GM12864 (cell line): ENCODE measurements at regions not wholly inside any gene's neighbourhood (a gene's known extent, or its start where the extent isn't known, plus 50 kb on each side); places are given as distances from the start of the nearest gene placed in this dataset.

Experiments
- DNase-seq: peaks from one replicate; pipeline ENCODE4 v3.0.0-alpha.2; 2011; ENCODE audit warnings: low read depth
- H3K4me3 ChIP-seq: 2 replicates; pipeline ENCODE4 v1.5.1; 2011; ENCODE audit warnings: mild to moderate bottlenecking, low read depth, low read length, control low read depth
- TF ChIP-seq, protein P1 (sequence below): IDR thresholded peaks from 2 replicates; pipeline ENCODE4 v1.5.1; 2011; ENCODE audit warnings: low read depth, mild to moderate bottlenecking, moderate library complexity, low read length, control low read depth, inconsistent platforms; ENCODE audit errors: missing control alignments

DNA sequence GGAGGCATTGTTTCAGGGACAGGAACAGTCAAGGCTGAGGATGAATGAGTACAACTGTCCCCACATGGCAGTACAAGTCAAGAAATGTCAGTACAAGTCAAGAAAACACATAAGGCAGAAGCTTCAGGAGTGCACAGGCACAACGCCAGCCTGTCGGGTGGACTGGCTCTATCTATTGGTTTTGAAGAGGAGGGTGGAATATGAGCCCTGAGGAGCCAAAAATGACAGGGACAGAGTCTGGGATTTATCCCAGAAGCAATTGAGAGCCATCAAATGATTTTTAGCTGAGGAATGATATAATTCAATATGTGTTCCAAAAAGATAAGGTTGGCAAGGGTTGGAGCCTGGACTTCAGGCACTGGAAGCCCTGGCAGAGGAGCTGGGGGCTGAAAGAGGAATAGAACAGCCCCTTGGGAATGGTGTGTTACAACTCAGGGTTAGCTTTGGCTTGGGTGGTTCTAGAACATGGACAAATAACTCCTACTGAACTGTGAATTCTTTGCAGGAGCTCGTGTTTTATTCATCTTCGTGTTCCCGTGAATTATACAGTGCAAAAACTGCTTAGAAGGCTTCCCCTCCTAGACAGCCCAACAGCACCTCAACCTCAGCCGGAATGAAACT, 425.7 kb upstream of the ARID1B start:
- TF ChIP-seq, protein P1, sequence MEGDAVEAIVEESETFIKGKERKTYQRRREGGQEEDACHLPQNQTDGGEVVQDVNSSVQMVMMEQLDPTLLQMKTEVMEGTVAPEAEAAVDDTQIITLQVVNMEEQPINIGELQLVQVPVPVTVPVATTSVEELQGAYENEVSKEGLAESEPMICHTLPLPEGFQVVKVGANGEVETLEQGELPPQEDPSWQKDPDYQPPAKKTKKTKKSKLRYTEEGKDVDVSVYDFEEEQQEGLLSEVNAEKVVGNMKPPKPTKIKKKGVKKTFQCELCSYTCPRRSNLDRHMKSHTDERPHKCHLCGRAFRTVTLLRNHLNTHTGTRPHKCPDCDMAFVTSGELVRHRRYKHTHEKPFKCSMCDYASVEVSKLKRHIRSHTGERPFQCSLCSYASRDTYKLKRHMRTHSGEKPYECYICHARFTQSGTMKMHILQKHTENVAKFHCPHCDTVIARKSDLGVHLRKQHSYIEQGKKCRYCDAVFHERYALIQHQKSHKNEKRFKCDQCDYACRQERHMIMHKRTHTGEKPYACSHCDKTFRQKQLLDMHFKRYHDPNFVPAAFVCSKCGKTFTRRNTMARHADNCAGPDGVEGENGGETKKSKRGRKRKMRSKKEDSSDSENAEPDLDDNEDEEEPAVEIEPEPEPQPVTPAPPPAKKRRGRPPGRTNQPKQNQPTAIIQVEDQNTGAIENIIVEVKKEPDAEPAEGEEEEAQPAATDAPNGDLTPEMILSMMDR: no peak

DNA sequence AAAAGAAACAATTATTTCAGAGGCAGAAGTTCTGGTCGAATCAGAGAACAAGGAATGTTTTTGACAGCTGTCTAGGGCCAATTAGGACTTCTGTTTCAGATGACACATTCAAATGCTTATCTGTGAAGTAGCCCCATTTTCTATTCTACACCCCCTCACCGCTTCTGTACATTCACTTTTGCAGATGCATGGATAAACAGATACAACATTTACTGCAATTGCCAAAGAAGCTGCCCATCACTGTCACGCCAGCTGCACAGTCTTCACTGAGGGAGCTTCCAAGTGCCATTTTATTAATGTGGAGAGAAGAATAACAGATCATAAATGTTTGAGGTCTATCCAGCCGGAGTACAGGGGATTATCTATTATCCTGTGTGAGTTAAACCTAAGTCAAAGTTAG, 426.8 kb upstream of the ARID1B start:
- DNase-seq: no peak
- TF ChIP-seq, protein P1: no peak
- H3K4me3 ChIP-seq: no peak overlapping the region

More for the DNA sequence above, 425.7 kb upstream of the ARID1B start:
- H3K4me3 ChIP-seq: no peak overlapping the region
- DNase-seq: no peak

DNA sequence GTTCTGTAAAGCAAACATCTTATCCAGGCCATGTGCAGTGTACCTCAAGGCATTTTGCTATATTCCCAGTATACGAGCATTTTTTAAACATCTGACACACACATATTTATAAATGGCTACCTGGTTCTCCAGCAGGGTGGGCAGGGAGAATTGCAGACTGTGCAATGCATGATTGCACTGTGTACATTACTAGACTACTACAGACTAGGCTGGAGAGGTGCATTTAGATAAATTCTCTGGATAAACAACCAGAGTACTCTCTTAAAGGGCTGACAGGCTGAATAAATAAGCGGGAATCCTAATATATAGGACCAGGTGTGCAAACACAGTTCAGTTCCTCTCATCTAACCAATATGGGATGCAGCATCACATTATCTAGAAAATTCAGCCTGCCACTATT, 428.3 kb upstream of the ARID1B start:
- DNase-seq: no peak
- TF ChIP-seq, protein P1: no peak
- no peak overlapping the region for H3K4me3 ChIP-seq

DNA sequence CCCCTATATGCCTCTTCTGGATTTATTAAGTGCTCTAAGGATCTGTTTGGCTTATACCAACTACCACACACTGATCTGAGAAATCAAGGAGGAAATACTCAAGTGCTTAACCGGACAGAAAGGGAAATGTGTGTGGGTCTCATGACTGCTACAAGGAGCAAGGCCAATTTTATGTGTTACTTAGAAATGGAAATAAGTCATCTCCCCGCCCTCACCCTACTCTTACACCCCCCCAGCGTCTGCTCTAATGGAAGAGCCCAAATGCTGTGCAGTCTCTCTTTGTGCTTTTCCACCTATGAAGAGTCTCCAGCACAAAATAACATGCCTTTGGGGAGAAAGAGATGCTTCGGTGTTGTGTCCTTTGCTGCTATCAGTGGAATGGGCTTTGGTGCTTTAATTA, 428.8 kb upstream of the ARID1B start:
- TF ChIP-seq, protein P1: no peak
- DNase-seq: no peak
- H3K4me3 ChIP-seq: no peak overlapping the region

DNA sequence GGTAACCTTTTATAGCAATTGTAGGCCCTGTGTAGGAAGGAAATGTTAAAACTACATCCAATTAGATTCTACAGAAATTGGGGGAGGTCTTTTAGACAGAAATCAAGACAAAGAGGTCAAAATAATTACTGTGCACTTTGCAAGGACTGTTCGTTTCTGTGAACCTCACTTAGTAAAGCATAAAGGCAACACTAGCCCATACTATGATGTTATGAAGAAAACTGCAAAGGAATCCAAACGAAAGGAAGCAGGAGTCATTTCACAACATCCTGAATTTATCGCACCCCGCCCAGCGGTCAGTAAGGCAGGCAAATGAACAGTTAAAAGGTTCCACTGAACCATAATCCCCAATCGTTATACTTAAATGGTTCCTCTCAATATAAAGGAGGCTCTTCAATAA, 429.5 kb upstream of the ARID1B start:
- TF ChIP-seq, protein P1: no peak
- H3K4me3 ChIP-seq: no peak overlapping the region
- DNase-seq: no peak

DNA sequence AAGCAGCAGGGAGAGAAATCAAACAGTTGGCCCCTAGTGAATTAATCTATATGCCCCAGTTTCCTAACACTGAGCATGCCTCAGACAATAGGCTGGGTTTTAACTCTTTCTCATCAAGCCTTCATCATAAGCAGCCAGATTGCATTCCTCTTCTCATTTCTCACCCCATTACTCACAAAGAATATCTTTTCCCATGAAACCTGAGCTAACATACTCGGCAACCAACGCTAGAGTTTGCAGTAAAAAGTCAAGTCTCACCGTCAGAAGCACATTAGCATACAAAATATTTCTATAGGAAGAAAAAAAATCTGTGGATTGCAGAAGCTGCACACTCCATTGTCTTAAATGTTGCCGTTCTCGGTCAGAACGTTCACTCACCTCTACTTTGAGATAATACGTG, 429.9 kb upstream of the ARID1B start:
- DNase-seq: no peak
- TF ChIP-seq, protein P1: no peak
- no peak overlapping the region for H3K4me3 ChIP-seq

DNA sequence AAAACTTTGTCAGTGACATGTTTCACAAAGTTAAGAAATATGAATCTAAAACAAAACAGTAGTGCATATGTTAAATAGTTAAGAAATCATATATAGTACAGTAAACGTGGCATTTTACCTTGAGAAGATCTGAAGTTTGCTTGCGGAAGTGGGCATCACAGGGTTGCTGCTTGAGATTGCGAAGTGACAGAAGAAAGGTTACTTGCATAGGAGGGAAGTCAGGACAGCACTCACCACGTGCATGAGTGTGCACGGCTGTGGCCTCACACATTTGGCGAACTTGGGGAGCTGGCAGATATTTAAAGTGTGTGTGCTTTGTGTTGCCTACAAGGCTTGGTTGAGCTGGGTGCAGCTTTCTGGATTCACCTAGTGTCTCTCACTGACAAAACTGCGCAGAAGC, 431.5 kb upstream of the ARID1B start:
- TF ChIP-seq, protein P1: no peak
- no peak overlapping the region for H3K4me3 ChIP-seq
- no peak for DNase-seq
